ENCODE measurements at regions not wholly inside any gene's neighbourhood (a gene's known extent, or its start where the extent isn't known, plus 50 kb on each side); places are given as distances from the start of the nearest gene placed in this dataset.

- Mint-ChIP-seq H3K9me3 (no peaks in the 10 kb centered on the region), H3K4me1 (ENCODE audit: low read depth) (no peaks in the 10 kb centered on the region), H3K27ac (no peak overlapping the region), H3K36me3 (ENCODE audit: low read depth) (no peaks in the 10 kb centered on the region), H3K4me3 (no peak overlapping the region), H3K27me3 (peaks cover 11% of the 10 kb centered on the region)
- DNase-seq (no peak), ATAC-seq (no peak)
- POLR2A ChIA-PET, result no interaction called here
- TF ChIP-seq CTCF (IDR thresholded peaks at IDR 0.05), result no peak
- intact Hi-C loops (cut with micrococcal nuclease), result no loop called here
- CTCF ChIA-PET, result no interaction called here
These were observed 97.6 kb upstream of the TBX20 start for GRCh38 chr7:35351466-35351865.

GRCh38 chr7:35348611-35349400 lies 94.9 kb upstream of the TBX20 start:
- H3K27ac Mint-ChIP-seq, result no peak overlapping the region
- no peaks in the 10 kb centered on the region for H3K9me3 Mint-ChIP-seq
- intact Hi-C loops (cut with micrococcal nuclease), result no loop called here
- ATAC-seq, result no peak
- no peak for DNase-seq
- ChIA-PET CTCF (no interaction called here), POLR2A (no interaction called here)
- peaks cover 7% of the 10 kb centered on the region for H3K27me3 Mint-ChIP-seq
- no peaks in the 10 kb centered on the region for H3K36me3 Mint-ChIP-seq (ENCODE audit: low read depth)
- H3K4me3 Mint-ChIP-seq, result no peak overlapping the region
- no peak for TF ChIP-seq CTCF (IDR thresholded peaks at IDR 0.05)
- H3K4me1 Mint-ChIP-seq (ENCODE audit: low read depth), result no peaks in the 10 kb centered on the region

GRCh38 chr7:35342786-35343185 lies 88.9 kb upstream of the TBX20 start:
- CTCF ChIA-PET, result no interaction called here
- no peak for TF ChIP-seq CTCF (IDR thresholded peaks at IDR 0.05)
- Mint-ChIP-seq H3K27me3 (peaks cover 2% of the 10 kb centered on the region), H3K36me3 (ENCODE audit: low read depth) (no peaks in the 10 kb centered on the region), H3K4me1 (ENCODE audit: low read depth) (no peaks in the 10 kb centered on the region), H3K9me3 (no peaks in the 10 kb centered on the region), H3K27ac (no peak overlapping the region), H3K4me3 (no peak overlapping the region)
- intact Hi-C loops (cut with micrococcal nuclease), result no loop called here
- no peak for ATAC-seq
- POLR2A ChIA-PET, result no interaction called here
- DNase-seq, result no peak

GRCh38 chr7:35339811-35340210 lies 85.9 kb upstream of the TBX20 start:
- no peaks in the 10 kb centered on the region for H3K4me1 Mint-ChIP-seq (ENCODE audit: low read depth)
- H3K27me3 Mint-ChIP-seq, result no peaks in the 10 kb centered on the region
- intact Hi-C loops (cut with micrococcal nuclease), result no loop called here
- H3K36me3 Mint-ChIP-seq (ENCODE audit: low read depth), result no peaks in the 10 kb centered on the region
- no peak for ATAC-seq
- H3K9me3 Mint-ChIP-seq, result no peaks in the 10 kb centered on the region
- no peak for TF ChIP-seq CTCF (IDR thresholded peaks at IDR 0.05)
- ChIA-PET CTCF (no interaction called here), POLR2A (no interaction called here)
- H3K4me3 Mint-ChIP-seq, result no peak overlapping the region
- H3K27ac Mint-ChIP-seq, result no peak overlapping the region
- DNase-seq, result no peak

- TF ChIP-seq CTCF (IDR thresholded peaks at IDR 0.05), result no peak
- DNase-seq (no peak), ATAC-seq (no peak)
- no peak overlapping the region for H3K4me3 Mint-ChIP-seq
- CTCF ChIA-PET, result no interaction called here
- POLR2A ChIA-PET, result no interaction called here
- no peak overlapping the region for H3K27ac Mint-ChIP-seq
- no peaks in the 10 kb centered on the region for H3K36me3 Mint-ChIP-seq (ENCODE audit: low read depth)
- H3K9me3 Mint-ChIP-seq, result no peaks in the 10 kb centered on the region
- intact Hi-C loops (cut with micrococcal nuclease), result no loop called here
- H3K4me1 Mint-ChIP-seq (ENCODE audit: low read depth), result no peaks in the 10 kb centered on the region
- H3K27me3 Mint-ChIP-seq, result peaks cover 1% of the 10 kb centered on the region
These were observed 82.5 kb upstream of the TBX20 start for GRCh38 chr7:35336444-35336843.

Measured in activated CD8-positive, alpha-beta T cell treated with anti-CD3 and anti-CD28 coated beads for 36 hours (primary cell).